Activated T-cell treated with anti-CD3 and anti-CD28 coated beads, Interleukin-2, amount 50 U/mL, for 1 hour (primary cell): ENCODE measurements at regions not wholly inside any gene's neighbourhood (a gene's known extent, or its start where the extent isn't known, plus 50 kb on each side); places are given as distances from the start of the nearest gene placed in this dataset.
"Not testable (repeated sequence)": the region's sequence is repeated elsewhere in the genome, so short reads cannot be mapped to it uniquely, and the experiment has no call there.

Experiments used
- DNase-seq: peaks from one replicate; pipeline ENCODE4 v3.0.0-alpha.2; 2020

DNA sequence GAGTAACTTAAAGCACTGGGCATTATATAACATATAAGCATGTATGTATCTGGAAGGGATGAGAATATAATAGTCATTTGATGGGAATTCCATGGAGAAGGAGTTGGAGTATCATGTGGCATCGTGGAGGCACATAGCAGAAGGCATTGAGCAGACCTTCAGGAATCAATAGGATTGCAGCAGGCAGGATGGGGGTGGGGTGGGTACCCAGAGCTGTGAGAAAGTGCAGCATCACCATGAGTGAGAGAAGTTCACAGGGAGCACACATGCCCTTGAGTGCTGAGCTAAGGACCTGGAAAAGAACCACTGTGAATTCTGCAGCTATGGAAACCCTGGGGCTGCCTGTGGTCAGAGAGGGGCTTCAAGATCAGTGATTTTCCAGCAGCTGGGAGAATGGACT is 57.3 kb downstream of the MED10 start:
- DNase-seq = no peak

DNA sequence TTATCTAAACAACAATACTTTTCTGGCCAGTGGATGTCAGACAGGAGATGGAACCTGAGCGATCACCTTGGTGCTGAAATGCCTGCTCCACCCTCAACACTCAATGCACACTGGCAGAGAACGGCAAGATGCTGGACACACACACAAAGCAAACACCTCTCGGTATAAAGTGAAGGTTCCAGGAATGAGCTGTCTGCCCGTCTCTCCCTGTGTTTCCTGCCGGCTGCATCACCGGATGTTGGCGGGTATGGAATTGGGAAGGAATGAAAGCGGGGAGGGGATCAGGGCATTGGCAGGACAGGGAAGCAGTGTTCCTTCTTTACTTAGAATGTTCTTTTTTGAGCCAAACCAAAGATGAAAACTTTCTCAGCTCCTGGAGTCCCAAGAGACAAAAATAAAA is 59.2 kb downstream of the MED10 start:
- no peak for DNase-seq

DNA sequence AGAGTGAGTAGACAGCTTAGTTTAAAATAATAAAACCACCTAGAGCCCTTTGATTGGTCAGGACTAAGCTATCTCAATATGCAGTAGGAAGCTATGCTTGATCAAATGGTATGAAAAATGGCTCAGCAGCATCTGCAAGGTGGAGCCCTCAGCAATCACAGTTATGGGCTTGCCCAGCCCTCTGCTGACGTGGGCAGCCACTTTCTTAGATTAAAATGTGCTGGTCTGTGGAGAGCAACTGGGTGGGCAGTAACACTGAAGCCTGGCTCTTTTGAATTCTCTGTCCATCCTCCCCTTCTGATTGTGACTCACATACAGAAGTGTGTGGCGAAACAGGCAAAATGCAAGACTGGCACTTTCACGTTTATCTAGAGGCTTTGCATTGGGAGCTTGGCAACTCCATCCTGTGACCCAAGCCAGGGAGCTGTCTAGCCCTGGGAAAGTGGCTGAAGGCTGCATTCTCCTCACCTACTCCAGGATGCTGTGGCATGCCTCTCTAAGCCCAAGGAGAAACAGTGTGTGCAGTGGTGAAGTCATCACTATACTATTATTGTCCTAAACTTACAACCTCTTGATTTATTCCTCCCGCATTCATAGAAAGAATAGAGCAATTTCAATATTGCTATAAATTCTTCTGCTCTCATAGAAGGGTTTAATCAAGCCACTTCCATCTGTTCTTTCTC is 61.1 kb downstream of the MED10 start:
- DNase-seq = no peak

DNA sequence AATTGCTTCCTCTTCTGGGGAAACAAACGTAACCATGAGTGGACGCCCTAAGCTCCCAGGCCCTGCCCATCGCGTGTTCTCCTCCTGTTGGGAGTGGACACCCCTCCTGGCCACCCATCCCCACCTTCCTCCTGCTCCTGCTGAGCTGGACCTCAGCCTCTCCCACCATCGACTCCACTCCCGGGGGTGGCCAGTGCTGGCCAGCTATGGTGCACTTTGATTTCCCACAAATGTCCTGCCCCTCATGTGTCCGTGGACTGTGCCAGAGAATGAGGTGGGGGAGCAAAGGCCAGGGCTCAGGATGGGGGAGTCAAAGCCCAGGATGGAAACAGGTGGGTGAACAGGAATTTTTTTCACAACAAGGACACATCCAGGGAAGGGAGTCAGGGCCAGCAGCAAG is 62.8 kb downstream of the MED10 start:
- no peak for DNase-seq

DNA sequence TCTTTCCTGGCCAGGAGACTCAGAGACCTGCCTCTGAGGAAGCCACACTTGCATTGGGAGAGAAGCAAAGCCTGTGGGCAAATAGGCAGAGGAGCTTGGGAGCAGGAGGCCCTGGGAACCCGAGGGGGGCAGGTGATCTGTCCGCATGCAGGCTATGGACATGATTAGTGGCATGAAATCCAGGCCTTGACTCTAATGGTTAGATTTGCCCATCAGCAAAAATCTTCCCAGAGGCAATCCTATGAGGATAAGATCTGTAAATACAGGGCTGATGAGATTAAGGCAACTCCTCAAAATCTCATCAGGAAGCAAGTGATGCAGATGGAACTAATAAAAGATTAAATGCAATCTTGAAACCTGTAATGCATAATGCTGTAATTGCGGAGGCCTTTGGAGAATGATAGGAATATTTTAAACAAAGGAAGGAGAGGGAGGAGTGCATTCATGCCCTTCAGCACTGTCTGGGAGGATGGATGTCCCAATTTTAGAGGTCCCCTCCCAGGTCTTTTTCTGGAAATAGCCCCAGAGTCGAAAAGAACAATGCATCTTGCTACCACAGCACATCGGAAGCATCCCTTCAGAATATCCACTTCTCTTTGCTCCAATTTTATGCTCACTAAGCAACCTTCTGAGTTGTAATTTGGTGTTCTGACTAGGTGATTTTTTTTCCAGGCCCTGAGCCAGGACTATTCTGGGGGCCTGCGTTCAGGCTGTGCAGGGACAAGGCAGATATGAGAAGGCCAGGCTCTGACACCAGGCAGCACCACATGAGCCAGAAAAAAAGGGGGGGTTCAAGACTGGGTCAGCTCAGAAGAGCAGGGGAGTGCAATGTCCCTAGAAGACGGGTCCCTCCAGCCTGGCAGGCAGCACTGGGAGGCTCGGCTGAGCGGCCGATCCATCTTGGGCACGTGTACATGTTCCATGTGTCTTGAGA is 66.5 kb downstream of the MED10 start:
- DNase-seq = no peak

DNA sequence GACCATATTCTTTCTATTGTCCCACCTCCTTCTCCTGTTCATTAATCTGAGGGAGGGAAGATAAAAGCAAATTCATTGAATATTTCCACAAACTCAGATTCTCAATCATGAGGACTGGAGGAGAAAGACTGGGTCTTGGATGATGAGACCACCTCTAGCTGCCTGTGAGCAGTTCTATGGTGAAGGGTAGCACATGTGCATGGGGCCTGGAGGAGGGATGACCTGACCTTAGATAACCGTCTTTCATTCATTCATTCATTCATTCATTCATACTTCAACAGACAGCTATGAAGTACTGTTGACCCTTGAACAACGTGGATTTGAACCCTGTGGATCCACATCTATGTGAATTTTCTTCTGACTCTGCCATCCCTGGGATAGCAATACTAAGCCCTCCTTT is 68.4 kb downstream of the MED10 start:
- DNase-seq = no peak

DNA sequence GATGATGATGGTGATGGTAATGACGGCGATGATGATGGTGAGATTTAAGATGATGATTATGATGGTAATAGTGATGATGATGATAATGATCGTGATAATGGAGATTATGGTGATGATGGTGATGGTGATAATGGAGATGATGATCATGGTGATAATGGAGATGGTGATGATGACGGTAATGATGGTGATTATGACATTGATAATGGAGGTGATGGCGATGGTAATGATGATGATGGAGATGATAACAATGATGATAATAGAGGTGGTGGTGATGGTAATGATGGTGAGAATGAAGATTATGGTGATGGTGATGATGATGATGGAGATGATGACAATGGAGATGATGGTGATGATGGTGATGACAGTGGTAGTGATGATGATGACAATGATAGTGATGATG is 69.7 kb downstream of the MED10 start:
- DNase-seq = no peak

DNA sequence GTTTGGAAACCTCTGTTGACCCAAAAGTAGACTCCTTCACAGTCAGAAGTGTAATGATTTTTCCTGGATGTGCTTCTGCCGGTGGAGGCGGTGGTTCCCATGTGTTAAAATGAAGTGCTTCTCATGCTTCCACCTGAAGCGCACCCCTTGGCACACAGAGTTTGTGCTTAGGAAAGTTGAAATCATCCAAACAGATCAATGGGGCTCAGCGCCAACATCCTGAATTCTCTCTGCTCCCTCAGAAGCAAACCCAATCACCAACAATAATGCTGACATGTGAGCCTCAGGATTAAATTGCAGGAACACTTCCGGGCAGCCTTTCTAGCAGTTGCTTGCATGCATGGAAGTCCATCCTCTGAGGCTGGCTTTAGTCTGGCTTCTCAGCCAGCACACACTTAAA is 71.0 kb downstream of the MED10 start:
- DNase-seq = no peak

DNA sequence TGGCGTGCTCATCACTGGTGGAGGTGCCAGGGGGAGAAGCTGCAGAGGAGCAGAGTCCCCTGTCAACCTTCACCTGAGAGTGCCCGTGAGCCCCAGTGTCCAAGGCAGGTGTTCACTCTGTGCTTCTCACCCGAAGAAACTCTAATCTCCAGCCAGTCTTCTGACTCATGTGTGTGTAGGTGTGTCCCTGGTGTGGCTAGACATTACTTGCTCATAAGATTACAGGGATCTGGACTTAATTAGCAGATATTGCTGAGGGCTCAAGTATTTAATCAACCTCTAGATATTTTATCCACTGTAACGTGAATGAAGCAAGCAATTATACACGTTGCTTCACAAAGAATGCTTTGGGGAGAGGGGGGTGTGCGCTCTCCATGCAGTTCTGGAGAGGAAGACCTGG is 72.5 kb downstream of the MED10 start:
- no peak for DNase-seq

DNA sequence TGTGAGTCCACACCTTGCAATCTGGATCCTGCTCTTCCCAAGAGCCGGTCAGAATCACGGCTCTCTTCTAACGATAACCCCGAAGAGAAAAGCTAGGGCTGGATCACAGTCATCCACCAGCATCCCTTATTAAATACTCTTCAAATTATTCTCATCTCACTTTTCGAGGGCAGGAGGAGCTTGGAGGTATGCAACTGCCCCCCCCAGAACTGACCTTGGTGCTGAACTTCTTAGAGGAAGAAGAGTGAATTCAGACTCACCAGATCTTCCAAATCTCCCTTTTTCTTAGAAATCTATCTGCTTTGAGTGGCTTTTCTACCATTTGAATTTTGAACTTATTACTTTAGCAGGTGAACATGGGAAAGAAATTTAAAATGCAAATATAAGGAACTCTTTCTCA is 75.7 kb downstream of the MED10 start:
- DNase-seq = no peak

DNA sequence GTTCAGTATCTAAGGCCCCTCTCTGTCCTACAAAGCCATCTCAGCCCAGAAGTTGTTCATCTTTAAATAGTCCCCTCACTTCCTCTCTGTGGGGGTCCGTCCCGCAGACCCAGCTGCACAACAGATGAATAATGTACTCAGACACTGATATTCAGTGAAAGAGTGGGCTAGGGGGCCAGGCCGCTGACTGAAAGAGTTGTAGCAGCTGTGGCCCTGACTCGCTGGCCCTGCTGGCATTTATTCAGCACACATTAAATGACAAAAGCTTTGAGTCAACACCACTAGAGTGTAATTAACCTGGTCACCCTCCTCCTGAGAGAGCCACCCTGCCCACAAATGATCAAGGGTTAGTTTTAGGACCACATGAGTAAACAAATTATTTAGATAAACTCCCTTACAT is 76.3 kb downstream of the MED10 start:
- DNase-seq = no peak

DNA sequence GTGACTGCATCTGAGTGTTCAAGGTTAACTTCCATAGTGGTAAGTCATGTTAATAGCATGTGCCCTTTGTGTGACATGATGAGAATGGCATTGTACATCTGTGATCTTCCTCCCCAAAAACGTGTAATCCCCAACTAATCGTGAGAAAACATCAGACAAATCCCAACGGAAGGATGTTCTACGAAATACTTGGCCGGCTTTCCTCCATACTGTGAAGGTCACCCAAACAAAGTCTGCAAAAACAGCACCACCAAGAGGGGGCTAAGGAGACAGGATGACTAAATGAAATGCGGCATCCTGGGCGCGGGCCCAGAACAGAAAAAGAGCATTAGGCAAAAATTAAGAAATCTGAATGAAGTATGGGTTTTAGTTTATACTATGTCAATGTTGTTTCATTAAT is 81.8 kb downstream of the MED10 start:
- no peak for DNase-seq

DNA sequence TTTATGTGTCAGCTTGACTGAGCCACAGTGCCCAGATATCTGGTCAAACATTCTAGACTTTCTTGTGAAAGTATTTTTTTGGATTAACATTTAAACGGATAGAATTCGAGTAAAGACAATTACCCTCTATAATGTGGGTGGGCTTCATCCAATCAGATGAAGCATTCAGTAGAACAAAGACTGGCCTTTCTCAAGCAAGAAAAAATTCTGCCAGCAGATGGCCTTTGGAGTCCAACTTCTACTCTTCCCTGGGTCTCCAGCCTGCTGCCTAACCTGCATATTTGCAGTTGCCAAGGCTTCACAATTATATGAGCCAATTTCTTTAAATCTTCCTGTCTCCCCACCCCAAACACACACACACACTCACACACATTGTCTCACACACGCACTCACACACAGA is 86.4 kb downstream of the MED10 start:
- DNase-seq = no peak

DNA sequence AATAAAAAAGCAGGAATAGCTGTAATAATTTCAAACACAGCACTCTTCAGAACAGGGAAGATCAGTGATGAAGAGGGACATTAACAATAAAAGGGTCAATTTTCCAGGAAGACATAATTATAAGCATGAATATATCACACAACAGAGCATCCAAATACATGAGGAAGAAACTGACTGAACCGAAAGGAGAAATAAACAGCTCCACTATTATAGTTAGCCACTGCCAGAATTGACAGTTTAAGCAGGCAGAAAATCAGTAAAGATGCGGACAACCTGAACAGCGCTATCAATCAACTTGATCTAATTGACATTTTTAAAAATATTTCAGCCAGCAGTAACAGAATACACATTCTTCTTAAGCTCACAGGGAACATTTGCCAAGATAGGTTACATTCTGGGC is 89.1 kb downstream of the MED10 start:
- no peak for DNase-seq

DNA sequence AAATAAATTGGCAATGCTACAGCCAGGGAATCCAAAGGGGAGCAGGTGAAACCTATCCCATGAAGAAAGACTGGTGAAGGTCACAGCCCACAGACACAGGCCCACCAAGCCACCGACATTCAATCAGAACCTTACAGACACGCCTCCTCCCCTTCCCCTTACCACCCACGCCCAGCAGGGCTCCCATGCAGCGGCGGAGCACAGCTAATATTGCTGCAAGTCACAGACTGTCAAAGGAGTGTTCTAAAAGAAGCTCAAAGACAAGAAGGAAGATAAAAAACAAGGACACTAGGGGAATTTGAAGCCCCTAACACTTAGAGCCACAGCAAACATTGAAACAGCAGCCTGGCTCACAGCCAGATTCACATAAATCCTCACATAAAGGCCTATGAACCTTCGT is 91.2 kb downstream of the MED10 start:
- DNase-seq = no peak

DNA sequence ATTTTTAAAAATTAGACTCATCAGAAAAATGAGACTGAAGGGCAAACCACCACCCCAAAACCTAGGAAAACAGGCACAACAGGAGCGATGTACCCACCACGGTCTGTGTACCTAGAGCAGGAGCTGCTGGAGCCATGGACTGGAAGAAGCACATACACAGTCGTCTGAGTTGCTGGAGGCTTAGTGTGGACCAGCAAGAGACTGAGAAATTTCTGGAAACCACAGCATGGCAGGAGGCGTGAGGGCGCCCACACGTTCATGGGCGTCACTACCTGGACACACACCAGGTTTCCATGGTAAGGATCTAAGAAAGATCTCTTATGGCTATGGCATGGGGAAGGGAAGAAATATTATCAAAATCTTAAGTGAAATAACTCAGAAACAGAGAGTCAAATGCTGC is 91.9 kb downstream of the MED10 start:
- no peak for DNase-seq

DNA sequence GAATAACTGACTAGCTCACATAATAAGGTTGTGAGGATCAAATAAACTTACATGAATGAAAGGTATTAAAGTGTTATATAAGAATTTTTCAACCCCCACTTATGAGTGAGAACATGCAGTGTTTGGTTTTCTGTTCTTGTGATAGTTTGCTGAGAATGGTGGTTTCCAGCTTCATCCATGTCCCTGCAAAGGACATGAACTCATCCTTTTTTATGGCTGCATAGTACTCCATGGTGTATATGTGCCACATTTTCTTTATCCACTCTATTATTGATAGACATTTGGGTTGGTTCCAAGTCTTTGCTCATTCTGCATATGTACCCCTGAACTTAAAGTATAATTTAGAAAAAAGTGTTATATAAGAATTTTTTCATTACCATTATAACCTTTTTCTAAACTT is 93.9 kb downstream of the MED10 start:
- DNase-seq = not testable (repeated sequence)

DNA sequence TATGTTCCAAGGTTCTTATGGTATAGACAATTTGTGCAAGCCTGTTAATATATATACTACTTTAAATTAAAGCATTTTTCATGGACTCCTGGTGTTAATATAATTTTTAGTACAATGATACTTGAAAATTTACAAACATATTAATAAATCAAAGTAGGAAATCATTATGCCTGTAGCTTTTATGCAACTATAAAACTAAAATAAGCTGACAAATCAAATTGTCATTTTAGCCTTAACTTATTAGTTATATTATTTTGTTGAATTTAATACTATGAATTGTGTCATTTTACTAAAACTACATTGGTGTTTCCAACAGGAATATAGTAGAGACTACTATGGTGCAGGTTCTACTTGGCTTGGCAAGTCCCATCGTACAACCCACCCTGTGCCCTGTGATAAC is 96.0 kb downstream of the MED10 start:
- no peak for DNase-seq

DNA sequence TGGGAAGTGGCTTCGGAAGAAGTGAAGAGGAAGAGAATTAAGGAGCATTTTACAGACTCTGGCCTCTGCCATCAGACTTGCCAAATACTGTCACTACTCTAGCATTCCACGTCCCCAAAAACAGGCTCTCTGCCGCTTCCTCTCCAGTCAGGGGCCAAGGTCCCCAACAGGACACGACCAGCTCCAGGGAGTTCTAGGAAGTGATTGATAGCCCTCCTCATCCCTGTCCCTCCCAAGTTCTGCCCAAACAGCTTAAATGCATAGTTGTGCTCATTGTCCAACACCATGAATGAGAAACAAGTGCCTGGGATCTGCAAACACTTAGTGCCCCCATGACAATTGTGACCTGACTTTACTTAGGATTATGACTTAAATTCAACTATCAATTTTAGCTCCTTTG is 96.5 kb downstream of the MED10 start:
- no peak for DNase-seq

DNA sequence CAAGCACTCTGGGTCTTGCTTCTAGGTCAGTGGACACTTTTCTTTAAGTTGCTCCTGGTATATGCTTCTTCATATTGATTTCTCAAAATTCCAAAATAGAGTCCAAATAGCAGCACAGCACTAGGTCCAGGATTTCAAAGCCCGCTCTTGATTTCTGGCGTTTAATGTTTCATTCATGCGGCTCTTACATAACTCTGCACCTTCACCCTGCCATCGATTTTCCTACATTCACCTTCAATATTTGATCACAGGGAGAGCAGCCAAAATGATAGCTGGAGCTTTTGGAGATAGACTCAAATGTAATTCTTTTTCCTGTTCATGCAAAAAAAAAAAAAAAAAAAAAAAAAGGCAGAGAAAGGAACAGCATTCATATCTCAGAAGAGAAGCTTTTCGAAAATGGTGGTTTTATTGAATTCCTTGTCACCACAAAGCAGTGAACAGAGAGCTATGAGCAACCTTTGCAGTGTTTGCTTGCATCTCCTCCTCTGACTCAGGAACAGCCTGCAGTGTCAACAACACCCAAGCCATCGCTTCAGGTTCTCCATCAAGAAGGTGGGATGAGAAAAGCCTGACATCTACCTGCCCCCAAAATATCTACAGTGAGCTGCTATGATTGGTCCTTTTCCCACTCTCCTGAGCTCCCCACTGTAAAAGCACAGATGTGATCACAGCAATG is 97.8 kb downstream of the MED10 start:
- no peak for DNase-seq

DNA sequence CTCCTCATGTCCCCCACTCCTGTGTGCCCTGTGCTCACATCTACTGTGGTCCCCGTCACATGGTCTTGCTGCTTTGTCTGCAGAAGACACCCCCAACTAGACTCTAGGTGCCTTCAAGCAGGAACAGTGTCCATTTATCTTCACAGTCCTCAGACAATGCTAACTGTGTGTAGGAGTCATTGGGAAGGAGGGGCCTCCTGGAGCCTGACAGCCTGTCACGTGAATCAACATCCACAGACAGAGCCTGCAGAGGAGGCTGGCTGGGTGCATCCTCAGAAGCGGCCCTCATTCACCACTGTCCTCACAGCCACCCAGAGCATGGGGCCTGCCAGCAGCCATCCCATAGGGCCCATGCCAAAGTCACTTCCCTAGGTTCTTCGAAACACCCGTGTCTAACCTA is 98.7 kb downstream of the MED10 start:
- DNase-seq = no peak

DNA sequence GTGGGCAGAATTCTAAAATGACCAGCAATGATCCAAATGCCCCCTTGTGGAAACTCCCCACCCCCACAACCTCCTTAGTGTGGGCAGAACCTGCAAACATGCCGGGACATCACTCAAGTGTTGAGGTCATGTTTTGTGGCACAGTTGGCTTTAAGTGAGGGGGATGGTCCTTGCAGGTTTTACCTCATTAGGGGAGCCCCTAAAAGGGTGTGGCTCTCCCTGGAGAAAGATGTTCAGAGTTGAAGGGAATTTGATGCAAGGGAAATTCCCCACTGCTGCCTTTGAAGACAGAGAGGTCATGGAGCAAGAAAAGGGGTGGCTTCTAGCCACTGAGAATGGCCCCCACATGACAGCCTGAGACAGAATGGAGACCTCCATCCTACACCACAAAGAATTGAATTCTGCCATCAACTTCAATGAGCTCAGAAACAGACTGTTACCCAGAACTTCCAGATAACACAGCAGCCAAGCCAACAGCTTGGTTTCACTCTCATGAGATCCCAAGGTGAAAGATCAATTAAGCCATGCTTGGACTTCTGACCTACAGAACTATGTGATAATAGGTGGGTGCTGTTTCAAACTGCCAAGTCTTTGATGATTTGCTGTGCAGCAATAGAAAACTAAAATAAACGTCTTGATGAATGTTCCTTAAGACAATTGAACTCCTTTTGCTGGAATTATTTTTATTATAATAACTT is 103.4 kb downstream of the MED10 start:
- no peak for DNase-seq

DNA sequence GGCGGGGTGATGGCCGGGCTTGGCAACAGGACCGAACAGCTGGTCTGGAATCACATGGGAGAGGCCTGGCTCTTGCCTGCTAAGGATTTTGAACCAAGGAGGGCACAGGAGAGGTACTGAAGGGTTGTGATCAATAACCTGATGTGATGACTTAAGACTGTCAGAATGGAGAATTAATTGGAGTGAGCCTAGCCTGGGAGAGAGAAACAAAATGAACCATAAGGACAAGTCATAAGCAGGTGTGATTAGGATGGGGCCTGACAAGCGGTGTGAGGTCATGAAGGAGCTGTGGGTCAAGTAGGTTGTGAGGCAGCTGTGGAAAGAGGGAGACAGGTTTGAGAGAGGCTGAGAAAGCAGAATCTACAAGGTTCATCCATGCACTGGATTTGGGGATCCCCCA is 104.6 kb downstream of the MED10 start:
- DNase-seq = no peak
